Tibial nerve (tissue), 4 donors: ENCODE measurements at regions not wholly inside any gene's neighbourhood (a gene's known extent, or its start where the extent isn't known, plus 50 kb on each side); places are given as distances from the start of the nearest gene placed in this dataset.
A peak's percentile ranks its signal among the peaks of the same experiment; 100 is the strongest.

Source experiments
- DNase-seq, 2 donors: peaks; one replicate each; pipeline ENCODE4 v3.0.0-alpha.2; 2019; ENCODE audit warnings: low spot score in 2 of 2
- H3K27ac ChIP-seq, 4 donors: fragments of 200-600 bp; sonication (generic) in 3 of 4; one replicate each; pipeline ENCODE4 v1.5.1; 2017 to 2019; ENCODE audit warnings: mild to moderate bottlenecking in 1 of 4
- H3K27me3 ChIP-seq, 2 donors: fragments of 200-600 bp; sonication (generic) in 1 of 2; one replicate each; pipeline versions ENCODE4 v1.5.1 to v1.6.0; 2017 to 2019
- H3K36me3 ChIP-seq, 3 donors: fragments of 200-600 bp; sonication (generic); one replicate each; pipeline ENCODE4 v1.5.1; 2018 to 2019
- H3K4me1 ChIP-seq, 4 donors: fragments of 200-600 bp; sonication (generic) in 3 of 4; one replicate each; pipeline ENCODE4 v1.5.1; 2017 to 2019
- H3K4me3 ChIP-seq, 4 donors: fragments of 200-600 bp; sonication (generic) in 3 of 4; one replicate each; pipeline ENCODE4 v1.5.1; 2017 to 2019; ENCODE audit warnings: mild to moderate bottlenecking in 1 of 4, moderate library complexity in 1 of 4
- H3K9me3 ChIP-seq, 4 donors: fragments of 200-600 bp; sonication (generic) in 3 of 4; one replicate each; pipeline ENCODE4 v1.5.1; 2017 to 2019
- CTCF ChIP-seq, 5 experiments: fragments of 200-600 bp in 3 of 5; fragments of 450-650 bp in 2 of 5; sonication (generic) in 3 of 5; IDR thresholded peaks; one replicate each; pipeline ENCODE4 v1.5.1; 2016 to 2019; ENCODE audit warnings: antibody characterized with exemption in 5 of 5, mild to moderate bottlenecking in 3 of 5, moderate library complexity in 2 of 5
- EP300 ChIP-seq, 2 donors: sonication (generic); formaldehyde crosslinking; IDR thresholded peaks; one replicate each; pipeline ENCODE4 v1.6.1; 2017; ENCODE audit warnings: antibody characterized with exemption in 2 of 2, mild to moderate bottlenecking in 1 of 2
- POLR2A ChIP-seq, 2 donors: fragments of 450-650 bp; IDR thresholded peaks; one replicate each; pipeline ENCODE4 v1.6.1; 2017; ENCODE audit warnings: antibody characterized with exemption in 2 of 2, mild to moderate bottlenecking in 2 of 2, moderate library complexity in 2 of 2
- WGBS, 2 donors: methylation state at CpG; one replicate each; pipeline ENCODE4 v1.1.5; 2018; 5-methylcytosine and 5-hydroxymethylcytosine counted together

GRCh38 chr5:68821056-68821455 lies 272.8 kb upstream of the SLC30A5 start:
- H3K4me1 ChIP-seq: no peaks in the 10 kb centered on the region
- no peak for DNase-seq
- H3K27ac ChIP-seq: no peak overlapping the region
- H3K36me3 ChIP-seq: no peaks in the 10 kb centered on the region
- H3K4me3 ChIP-seq: no peak overlapping the region
- no peaks in the 10 kb centered on the region for H3K27me3 ChIP-seq
- TF ChIP-seq POLR2A (IDR thresholded peaks at IDR 0.05) (no peak), CTCF (IDR thresholded peaks at IDR 0.05) (no peak), EP300 (IDR thresholded peaks at IDR 0.05) (no peak)
- H3K9me3 ChIP-seq: no peaks in the 10 kb centered on the region
- WGBS, 2 donors: 62 to 64% methylated on average over 2 of the region's 2 CpGs

GRCh38 chr5:68822796-68823195 lies 271.0 kb upstream of the SLC30A5 start:
- no peak for TF ChIP-seq EP300 (IDR thresholded peaks at IDR 0.05)
- Histone ChIP-seq H3K4me3 (no peak overlapping the region), H3K27ac (no peak overlapping the region), H3K27me3 (no peaks in the 10 kb centered on the region), H3K4me1 (no peaks in the 10 kb centered on the region), H3K9me3 (no peaks in the 10 kb centered on the region), H3K36me3 (no peaks in the 10 kb centered on the region)
- no peak for DNase-seq
- 31 to 36% methylated on average over 1 of the region's 1 CpG for WGBS, 2 donors

- Histone ChIP-seq H3K4me1 (no peaks in the 10 kb centered on the region), H3K36me3 (no peaks in the 10 kb centered on the region), H3K4me3 (no peak overlapping the region), H3K9me3 (no peaks in the 10 kb centered on the region), H3K27me3 (no peaks in the 10 kb centered on the region), H3K27ac (no peak overlapping the region)
- no peak for DNase-seq
- WGBS, 2 donors: 84 to 85% methylated on average over 6 of the region's 6 CpGs
- TF ChIP-seq POLR2A (IDR thresholded peaks at IDR 0.05) (no peak), EP300 (IDR thresholded peaks at IDR 0.05) (no peak), CTCF (IDR thresholded peaks at IDR 0.05) (no peak)
Measured at GRCh38 chr5:68823301-68823700, 270.5 kb upstream of the SLC30A5 start.

- 86 to 92% methylated on average over 3 of the region's 3 CpGs for WGBS, 2 donors
- TF ChIP-seq CTCF (IDR thresholded peaks at IDR 0.05) (no peak), EP300 (IDR thresholded peaks at IDR 0.05) (no peak), POLR2A (IDR thresholded peaks at IDR 0.05) (no peak)
- Histone ChIP-seq H3K9me3 (no peaks in the 10 kb centered on the region), H3K4me1 (no peaks in the 10 kb centered on the region), H3K4me3 (no peak overlapping the region), H3K27me3 (no peaks in the 10 kb centered on the region), H3K27ac (no peak overlapping the region), H3K36me3 (no peaks in the 10 kb centered on the region)
- no peak for DNase-seq
Measured at GRCh38 chr5:68830377-68830898, 263.4 kb upstream of the SLC30A5 start.

- 83 to 93% methylated on average over 4 of the region's 4 CpGs for WGBS, 2 donors
- peak in 1 of 2 donors; percentile 55 for DNase-seq
- Histone ChIP-seq H3K4me3 (no peak overlapping the region), H3K36me3 (no peaks in the 10 kb centered on the region), H3K4me1 (no peaks in the 10 kb centered on the region), H3K27ac (peak overlapping the region in 1 of 4 donors; percentile 62), H3K9me3 (no peaks in the 10 kb centered on the region), H3K27me3 (no peaks in the 10 kb centered on the region)
- TF ChIP-seq POLR2A (IDR thresholded peaks at IDR 0.05) (no peak), EP300 (IDR thresholded peaks at IDR 0.05) (peak in 1 of 2 donors; percentile 70), CTCF (IDR thresholded peaks at IDR 0.05) (no peak)
Measured at GRCh38 chr5:68834491-68834981, 259.3 kb upstream of the SLC30A5 start.
